DMS 273 treated with DMSO at 0.1 percent for 48 hours (cell line): ENCODE measurements at regions not wholly inside any gene's neighbourhood (a gene's known extent, or its start where the extent isn't known, plus 50 kb on each side); places are given as distances from the start of the nearest gene placed in this dataset.
"Not testable (repeated sequence)": the region's sequence is repeated elsewhere in the genome, so short reads cannot be mapped to it uniquely, and the experiment has no call there.

ENCODE experiments used
- DNase-seq: peaks from one replicate; lab custom pipeline; 2025; lab: John Stamatoyannopoulos, UW

DNA sequence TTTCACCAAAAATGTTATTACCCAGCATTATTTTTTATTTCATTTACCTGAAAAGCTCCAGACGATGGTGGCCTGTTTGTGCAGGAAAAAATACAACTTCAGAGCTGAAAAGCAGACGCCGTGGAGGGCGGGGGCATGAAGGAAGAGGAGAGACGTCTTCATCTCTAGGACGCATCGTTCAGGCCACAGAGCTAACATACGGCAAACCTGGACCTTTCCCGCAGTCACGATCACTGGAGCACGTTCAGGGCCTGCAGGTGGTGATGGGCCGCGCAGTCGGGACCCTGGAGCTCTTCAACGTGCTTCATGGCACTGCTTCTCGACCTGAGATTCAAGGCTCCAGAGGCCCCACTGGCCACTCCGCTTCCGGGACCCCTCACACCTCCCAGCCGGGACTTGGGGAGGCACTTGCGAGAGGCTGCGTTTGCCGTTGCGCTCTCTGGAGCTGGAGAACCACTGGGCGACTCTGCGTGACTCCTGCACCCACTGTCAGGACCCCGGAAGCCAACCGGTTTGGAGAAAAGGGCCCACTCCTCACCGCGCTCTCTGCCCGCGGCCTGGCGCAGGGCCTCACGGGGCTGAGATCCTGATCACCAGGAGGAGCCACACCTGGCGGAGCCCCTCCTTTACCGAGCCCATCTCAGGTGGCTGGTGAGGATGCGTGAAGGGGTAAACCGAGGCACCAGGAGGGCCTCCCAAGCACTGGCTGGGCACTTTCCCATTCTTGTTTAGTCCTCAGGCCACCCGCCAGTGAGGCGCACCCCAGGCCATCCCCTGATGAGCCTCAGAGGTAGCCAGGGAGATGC, 164.4 kb upstream of the AFDN start:
- no peak for DNase-seq

DNA sequence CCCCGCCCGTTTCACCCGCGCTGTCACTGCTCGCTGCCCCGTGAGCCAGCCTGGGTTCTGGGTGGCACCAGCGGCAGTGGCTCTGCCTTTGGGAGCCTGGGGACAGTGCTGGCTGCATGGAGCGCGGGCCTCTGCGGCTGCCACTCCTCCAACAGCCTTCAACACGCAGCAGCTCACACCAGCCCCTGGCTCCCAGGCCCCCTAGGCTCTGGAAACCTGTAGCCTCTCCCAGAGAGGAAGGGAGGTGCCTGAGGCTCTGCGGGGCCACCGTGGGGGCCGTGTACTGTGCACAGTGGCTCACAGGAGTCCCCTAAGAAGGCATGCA, 163.9 kb upstream of the AFDN start:
- no peak for DNase-seq

DNA sequence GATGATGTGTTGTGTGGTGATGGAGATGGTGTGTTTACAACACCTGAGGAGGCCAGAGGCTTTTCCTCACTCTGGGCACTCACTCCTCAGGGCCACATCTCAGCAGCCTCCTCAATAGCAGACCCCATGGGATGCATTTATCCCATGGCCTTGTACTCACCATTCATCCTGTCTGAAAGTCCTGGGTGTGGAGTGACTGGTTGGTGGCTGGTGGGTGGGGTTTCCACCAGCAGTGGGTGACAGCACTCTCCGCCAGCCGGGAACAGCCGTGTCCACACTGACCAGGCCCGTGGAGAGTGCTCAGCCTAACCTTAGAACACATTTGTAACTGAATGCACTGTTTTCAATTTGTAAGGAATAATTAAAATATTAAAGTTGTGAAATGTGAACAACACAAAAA, 163.4 kb upstream of the AFDN start:
- no peak for DNase-seq

DNA sequence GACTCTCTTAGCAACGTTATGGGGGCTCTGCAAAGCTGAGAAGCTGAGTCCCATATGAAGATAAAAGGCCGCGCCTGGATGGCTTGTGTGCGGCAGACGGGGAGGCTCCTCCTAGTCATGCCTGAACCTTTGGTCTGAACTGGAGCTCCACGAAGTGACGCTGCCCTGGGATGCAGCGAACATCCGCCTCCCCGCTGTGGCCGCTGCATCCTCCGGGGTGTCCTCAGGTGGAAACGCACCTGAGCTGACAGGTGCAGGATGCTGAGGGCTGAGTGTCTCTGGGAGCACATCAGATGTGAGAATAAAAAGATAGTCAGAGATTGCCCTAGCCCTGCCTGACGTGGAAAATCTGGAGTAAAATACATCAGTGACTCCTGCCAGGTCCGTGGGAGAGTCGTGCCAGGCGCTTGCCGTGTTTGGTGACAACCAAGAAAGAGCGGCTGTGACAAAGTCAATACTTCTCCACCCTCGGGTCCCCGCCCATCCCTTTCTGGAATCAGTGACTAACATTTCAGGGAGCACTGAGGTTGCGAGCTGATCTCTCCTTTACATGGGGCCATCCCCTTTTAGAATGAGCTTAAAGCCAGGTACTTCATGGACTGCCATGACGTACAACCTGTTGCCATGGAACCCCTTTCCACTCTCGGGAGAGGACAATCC, 162.8 kb upstream of the AFDN start:
- no peak for DNase-seq

DNA sequence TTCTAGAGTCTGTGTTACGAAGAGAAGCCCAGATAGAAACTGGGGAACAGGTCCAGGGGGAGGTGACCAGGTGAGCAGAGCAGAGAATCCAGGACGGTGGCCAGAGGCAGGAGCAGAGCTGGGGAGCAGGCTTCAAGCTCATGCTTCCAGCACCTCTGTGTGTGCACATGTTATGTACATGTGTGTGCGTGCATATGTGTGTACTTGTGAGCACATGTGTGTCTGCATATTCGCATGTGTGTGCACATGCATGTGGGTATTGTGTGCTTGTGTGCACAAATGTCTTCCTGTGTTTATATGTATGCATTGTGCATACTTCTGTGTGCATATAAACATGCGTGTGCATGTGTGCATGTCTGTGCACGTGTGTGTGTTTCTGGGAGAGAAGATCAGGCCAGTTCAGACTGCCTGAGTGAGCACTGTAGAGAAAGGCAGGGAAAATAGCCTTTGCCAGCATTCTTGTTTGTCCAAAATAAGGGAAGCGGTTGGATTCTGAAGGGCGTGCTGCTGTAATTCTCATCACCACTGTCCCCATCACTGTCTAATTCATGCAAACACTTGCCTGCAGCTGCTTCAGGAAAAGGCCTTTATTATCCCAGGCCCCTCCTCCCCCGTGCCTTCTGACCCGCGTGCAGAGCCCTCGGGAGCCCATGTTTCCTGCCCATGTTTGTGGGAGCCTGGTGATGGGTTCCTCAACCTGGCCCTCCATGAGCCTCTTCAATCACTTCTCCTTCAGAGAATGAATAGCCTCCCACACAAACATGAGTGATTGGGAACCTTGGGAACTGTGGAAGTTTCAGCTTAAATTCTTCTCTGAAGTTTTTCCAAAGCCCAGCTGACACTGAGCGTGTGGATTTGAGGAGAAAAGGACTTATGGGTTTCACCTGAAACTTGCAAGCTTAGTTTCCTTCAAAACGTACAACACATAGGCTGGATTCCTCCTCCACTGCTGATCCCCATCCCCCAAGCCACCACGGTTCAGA, 161.7 kb upstream of the AFDN start:
- no peak for DNase-seq

DNA sequence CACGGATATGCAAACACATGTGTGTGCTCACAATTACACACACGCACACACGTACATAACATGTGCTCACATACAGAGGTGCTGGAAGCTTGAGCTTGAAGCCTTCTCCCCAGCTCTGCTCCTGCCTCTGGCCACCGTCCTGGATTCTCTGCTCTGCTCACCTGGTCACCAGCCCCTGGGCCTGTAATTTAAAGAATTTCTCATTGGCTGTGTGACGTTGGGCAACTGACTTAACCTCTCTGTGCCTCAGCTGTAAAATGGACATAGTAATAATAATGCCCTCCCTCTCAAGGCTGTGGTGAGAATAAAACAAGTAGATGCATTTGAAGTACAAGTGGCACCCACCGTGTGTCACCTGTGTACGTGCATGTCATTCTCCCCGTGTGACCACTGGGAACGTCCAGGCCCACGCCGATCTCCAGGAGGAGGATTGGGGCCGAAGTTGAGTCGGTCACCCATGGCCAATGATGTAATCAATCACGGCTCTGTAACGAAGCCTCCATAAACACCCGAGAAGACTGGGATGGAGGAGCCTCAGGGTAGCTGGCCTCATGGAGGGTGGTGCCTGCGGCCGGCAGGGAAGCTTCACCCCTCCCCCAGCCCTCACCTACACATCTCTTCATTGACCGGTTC, 160.9 kb upstream of the AFDN start:
- no peak for DNase-seq

DNA sequence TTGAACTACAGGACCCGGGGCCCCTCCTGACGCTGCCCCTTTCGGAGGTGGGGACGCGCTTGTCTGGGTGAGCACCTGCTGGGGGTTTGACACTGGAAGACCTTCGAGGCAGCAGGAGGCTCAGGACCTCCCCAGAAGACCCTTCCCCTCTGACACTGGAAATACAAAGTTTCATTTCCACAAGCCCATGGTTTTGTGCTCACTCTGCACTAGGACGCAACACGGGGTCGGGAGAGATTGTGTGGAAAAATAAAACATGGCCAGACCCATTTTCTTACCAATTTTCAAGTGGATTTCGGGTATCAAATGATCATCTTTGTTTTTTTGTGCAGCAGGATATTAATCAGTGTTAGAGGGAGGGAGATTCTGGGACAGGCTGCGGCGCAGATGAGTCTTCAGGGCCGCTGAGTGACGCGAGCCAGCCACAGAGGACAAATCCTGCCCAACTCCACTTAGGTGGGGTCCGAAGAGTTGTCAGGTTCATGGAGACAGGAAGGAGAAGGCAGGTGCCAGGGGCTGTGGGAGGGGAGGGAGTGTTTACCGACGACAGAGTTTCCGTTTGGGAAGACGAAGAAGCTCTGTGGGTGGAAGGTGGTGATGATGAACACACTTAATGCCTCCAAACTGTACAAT, 160.0 kb upstream of the AFDN start:
- DNase-seq, result no peak

DNA sequence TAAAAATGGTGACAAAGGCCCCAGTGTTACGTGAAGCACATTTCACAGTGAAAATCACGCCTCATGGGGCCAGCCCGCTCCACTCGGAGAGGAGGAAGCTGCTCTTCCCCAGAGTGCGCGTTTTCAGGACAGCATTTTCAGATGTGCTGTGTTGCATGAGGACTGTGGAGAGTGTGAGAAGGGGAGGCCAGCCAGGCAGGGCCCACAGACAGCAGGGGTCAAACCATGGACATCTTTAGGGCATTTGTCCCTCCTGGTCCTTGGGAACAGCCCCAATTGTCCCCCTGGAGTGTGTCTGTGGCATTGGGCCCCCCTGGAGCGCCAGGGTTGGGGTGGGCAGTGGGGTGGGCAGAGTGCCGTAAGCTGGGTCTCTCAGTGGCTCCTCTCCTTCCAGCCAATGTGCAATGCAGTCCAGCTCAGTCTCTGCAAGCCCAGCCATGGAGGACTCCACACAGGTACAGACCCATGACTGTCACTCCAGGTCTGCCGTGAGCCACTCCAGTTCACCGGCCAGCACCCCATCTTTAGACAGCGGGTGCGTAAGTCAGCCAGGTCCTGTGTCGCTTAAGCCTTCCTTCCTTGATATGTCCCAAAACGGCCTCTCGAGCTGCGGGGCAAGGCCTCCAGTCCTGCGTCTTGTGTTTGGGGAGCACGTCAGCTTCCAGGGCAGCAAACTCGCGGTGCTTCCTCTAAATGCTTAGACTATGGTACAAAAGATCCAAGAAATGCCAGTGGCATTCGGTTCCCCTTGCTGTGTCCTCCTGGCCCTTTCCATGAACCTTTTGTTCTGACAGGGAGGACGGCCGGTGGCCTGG, 159.3 kb upstream of the AFDN start:
- DNase-seq, result no peak

DNA sequence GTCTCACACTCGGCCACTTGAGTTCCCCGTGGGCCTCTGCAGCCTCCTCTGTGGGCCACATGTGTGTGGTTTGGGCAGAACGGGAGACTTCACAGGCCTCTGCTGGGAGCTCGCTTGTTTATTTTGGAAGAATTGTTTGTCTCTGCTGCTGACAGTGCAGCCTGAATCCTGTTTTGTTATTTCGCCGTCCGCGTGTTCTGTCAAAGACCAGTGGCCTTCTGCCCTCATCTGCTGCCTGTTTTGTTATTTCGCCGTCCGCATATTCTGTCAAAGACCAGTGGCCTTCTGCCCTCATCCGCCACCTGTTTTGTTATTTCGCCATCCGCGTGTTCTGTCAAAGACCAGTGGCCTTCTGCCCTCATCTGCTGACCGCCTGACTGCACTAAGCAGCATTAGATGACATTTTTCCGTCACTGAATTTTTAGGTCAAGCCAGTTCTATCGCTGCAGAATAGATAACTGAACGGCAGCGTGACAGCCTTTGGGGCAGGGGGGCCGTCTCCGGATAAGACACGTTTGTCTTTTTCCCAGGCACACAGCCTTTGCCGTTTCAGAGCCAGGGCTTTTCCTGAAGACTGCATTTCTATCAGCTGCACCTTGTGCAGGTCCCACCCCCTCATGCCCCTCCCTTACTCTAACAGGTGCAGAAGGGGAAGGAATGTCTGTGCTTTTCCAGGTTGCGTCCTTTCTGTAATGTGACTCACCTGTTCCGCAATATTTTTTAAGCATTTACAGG, 158.5 kb upstream of the AFDN start:
- DNase-seq, result no peak

DNA sequence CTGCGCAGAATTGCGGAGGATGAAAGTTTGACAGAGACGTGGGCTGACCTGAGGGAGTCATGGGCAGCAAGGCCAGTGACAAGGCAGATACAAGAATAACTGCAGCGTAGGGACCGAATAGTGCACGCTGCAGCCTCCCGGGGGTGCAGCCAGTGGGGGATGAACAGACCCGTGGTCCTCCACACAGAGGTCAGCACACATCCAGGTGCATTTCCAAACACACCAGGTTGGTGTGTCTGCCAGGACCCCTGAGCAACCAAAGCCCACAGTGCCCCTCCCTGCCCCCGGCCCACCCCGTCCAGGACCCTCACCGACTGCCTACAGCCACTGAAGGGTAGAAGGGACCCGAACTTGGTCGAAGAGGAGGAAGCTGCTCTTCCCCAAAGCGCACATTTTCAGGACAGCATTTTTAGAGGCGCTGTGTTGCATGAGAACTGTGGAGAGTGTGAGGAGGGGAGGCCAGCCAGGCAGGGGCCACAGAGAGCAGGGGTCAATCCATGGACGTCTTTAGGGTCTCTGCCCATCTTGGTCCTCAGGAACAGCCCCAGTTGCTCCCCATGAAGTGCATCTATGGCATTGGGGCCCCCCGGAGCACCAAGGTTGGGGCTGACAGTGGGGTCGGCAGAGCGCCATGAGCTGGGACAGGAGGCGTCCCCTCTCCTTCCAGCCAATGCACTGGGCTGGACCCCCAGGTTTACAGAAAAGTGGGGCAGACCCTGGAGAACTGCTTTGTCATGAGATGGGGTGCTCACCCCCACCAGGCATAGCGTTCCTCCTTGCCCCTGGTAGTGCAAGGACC, 157.8 kb upstream of the AFDN start:
- no peak for DNase-seq

DNA sequence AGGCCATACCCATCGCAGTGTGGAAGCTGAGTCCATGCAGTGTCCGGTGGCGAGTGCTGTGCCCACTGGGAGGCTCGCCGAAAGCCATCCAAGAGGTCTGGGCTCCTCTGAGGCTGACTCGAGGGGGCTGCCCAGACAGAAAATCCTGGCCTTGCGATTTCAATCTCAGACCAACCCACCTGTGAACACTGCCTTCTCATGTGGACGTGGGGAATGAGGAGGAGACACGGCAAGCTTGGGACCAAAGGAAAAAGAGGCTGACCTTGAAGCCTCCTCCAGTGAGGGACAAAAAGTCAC, 157.2 kb upstream of the AFDN start:
- DNase-seq, result no peak

DNA sequence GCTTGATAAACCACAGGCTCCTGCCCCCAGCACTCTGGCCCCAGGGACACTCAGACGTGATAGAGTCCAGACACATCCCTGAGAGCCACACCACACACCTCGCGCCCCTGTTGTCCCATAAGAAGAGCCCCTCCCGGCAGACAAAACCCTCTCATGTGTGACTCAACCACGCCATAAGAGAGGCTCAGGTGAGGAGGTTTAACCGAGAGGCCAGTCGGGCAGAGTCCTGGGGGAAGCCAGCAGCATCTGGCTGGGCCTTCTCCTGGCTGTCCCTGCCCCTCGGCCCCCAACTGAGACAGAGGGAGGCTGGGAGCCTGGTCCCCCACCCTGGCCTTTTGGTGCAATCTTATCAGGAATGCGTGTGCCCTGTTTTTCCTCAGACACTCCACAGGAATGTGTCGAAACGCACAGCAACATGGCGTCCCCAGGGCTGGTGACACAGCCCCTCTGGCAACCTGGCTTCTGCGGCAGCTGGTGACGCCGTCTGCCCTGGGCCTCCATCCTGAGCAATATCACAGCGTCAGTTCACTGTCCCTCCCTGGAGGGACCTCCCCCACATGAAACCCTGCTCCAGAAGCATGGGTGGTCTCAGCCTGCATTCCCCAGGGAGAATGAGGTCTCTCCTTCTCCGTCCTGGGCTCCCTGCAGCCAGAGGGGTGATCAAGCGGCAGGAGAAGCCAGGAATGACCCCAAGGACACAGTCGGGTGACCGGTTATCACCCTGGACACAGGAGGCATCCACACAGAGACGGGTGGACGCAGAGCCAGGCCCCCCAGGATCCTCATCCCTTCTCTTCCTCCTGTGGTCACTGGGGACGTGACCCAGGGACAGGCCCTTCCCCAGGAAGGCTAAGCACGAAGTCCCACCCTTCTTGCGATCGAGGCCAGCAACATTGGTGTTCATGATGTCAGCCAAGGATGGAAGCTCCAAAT, 156.6 kb upstream of the AFDN start:
- no peak for DNase-seq

DNA sequence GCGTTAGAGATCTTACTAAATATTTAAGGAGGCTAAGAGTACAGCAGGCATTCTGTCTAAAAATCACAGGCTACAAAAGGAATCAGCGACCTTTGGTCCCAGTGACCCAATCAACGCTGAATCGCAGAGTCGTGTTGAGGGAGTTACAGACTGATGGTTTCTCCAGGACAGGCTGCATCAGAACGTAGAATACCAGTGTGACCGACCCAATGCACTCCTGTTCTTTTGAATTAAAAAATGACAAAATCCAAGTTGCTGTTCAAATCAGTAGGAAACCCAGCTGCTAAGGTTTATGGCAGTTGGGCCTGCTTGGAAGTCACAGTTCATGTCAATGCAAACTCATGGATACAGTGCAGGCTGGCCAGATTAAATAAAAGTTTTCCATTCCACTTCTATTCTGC, 155.8 kb upstream of the AFDN start:
- no peak for DNase-seq

DNA sequence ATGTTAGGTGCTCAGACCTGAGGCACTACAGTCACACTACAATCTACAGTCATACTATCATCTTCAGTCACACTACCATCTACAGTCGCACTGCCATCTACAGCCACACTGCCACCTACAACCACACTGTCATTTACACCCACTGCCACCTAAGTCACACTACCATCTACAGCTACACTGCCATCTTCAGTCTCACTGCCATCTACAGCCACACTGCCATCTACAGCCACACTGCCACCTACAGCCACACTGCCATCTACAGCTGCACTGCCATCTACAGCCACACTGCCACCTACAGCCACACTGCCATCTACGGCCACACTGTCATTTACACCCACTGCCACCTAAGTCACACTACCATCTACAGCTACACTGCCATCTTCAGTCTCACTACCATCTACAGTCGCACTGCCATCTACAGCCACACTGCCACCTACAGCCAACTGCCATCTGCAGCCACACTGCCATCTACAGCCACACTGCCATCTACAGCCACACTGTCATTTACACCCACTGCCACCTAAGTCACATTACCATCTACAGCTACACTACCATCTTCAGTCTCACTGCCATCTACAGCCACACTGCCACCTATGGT, 155.2 kb upstream of the AFDN start:
- not testable (repeated sequence) for DNase-seq

DNA sequence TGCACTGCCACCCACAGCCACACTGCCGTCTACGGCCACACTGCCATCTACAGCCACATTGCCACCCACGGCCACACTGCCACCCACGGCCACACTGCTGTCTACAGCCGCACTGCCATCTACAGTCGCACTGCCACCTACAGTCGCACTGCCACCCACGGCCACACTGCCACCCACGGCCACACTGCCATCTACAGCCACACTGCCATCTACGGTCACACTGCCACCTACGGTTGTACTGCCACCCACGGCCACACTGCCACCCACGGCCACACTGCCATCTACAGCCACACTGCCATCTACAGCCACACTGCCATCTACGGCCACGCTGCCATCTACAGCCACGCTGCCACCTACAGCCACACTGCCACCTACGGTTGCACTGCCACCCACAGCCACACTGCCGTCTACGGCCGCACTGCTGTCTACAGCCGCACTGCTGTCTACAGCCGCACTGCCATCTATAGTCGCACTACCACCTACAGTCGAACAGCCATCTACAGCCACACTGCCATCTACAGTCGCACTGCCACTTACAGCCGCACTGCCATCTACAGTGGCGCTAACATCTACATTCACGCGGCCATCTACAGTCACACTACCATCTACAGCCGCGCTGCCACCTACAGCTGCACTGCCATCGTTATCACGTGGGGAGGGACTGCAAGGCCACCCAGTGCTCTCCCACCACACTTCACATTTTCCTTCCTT, 154.6 kb upstream of the AFDN start:
- DNase-seq, result no peak

DNA sequence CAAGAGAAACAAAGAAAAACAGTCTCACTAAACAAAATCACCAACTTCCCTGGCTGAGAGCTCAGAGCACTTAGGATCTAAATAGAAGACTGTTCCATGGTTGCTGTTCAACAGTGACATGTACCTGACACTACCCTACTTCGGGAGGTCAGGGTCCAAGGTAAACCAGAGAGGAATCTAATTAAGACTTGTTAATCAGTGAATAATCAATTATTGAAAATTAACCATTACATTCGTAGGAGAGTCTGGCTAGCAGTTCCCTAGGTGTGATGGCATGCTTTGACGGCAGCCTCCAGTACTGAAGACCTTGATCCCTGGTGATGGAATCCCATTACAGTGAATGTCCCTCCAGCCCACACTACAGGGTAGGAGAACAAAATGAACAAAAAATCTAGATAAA, 154.0 kb upstream of the AFDN start:
- DNase-seq, result no peak

DNA sequence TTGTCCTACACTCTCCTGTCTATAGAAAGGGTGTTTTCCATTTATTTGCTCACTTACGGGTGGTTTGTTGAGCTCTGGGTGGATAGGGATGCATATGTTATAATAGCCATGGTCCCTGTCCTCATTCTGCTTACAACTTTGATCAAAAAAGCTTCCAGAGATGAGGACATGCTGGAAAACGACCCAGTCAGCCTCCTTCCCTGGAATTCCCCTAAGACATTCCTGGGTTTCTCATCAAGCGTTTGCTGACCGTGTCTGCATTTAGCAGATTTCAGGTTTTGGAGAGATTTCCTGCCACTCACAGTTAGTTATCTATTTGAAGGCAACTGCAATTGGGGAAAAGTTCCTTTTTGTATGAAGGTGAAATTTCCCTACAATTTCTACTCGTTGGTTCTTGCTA, 152.8 kb upstream of the AFDN start:
- DNase-seq, result no peak
